Stimulated activated CD4-positive, alpha-beta T cell treated with anti-CD3 and anti-CD28 coated beads, TNF-alpha, amount 100 ng/mL, for 4 hours (primary cell): ENCODE measurements at regions not wholly inside any gene's neighbourhood (a gene's known extent, or its start where the extent isn't known, plus 50 kb on each side); places are given as distances from the start of the nearest gene placed in this dataset.
A peak's percentile ranks its signal among the peaks of the same experiment; 100 is the strongest.

Experiments used
- DNase-seq, 3 experiments: peaks; one replicate each; pipeline ENCODE4 v3.0.0-alpha.2; 2020; ENCODE audit warnings: low read depth in 3 of 3

DNA sequence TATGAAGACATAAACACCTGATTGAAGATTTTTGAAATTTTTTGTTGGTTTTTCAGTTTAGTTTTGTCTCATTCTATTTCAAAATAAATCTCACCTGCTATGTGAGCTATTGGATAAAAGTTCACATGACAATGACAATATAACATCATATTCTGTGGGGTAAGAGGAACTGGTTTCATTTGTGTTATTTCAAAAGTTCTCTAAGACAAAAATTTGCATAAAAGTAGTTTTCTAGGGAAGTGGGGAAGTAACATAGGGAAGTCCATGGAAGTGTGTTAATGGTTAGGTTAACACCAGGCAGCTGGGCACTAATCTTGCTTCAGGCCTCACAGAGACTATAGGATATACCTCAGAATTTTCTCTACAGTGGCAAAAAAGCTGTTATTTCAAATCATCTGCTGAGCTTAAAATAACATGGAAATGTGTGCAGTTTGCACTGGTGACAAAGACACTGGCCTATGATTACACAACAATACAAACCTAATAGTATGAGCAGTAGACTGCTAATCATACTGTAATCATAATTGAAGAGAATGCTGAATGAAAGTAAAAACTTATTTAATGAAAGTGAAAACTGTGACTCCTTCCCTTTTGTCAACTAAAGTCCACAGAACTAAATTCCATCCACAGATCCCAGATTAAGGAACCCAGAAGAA lies 710.6 kb upstream of the TMEM132C start:
- DNase-seq: no peak

DNA sequence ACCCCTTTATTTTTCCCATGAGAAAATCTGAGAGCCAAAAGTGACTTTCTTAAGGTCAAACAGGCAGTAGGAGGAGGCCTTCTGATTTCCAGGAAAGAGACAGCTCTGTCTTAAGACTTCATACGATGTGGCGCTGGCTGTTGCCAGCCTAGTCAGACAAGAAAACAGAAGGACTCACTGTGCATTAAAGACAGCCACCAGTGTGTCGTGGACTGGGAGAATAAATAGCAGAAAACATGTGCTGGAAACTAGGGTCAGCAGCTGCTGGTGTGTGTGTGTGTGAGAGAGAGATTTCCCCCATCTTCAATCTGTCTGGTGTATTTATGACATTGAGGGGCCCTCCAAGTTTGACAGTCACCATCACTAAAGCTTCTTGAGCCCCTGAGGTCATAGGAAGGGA lies 708.6 kb upstream of the TMEM132C start:
- DNase-seq: no peak

DNA sequence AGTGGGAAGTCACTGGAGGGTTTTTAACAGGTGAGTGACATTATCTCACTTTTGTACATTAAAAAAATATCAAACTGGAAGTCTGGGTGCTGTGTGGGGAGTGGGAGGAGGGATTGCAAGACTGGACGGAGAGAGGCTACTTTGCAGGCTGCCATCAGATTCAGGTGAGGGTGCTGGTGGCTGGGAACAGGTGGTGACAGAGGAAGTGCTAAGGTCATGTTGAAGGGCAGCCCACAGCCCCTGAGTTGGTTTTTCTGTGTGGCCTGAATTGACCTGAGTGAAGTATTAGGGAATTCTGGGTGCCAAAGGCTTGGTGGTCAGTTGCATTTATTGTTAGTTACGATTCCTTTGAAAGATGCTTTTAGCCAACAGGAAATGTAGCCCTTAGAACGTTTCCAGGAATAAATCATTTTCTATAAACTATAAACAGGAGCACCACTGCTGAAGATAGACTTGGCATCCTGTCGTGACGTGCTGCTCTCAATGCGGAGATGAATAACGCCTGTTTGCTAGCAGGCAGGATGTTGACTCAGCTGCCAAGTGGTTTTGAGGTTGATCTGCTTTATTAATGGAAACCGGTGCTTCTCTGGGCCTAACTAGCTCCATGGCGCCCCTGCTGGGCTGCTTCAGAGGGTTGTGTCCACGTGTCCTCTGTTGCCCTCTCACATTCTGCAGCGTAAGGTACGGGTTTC lies 707.5 kb upstream of the TMEM132C start:
- DNase-seq: peak in 2 of 3 experiments; percentile 2 to 17

DNA sequence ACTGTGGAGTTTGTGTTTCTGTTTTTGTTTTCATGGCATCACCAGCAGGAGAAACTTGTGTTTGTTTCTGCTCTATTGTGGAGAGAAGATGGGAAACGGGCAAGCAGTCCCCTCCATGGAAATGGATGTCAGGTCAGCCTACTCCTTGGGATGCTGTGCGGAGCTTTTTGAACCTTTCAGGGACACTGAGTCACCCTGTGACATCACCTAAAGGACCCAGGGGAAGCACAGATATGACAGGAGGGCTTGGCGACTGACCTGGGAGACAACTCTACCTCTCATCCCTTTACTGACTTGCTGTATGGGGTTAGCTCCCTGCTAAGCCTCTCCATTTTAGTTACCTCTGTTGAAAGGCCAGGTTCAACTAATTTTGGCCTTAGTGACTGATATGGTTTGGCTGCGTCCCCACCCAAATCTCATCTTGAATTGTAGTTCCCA lies 706.9 kb upstream of the TMEM132C start:
- DNase-seq: no peak

DNA sequence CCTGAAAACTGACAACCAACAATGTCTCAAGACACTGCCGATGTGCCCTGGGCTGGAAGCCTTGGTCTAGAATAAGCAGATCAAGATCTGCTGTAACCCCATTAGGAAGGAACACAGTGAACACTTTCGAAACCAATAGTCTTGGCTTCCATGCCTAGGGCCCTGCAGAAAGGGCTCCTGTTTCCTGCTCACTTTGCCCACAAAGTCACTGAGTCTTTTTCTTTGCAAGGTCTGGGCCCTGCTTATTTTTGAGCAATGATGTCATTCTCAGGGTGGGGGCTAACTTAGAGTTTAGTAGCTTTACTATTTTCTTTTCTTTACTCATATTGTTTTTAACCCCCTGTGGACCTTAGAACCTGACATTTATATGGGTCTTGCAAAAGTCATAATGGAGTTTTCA lies 704.2 kb upstream of the TMEM132C start:
- DNase-seq: no peak

DNA sequence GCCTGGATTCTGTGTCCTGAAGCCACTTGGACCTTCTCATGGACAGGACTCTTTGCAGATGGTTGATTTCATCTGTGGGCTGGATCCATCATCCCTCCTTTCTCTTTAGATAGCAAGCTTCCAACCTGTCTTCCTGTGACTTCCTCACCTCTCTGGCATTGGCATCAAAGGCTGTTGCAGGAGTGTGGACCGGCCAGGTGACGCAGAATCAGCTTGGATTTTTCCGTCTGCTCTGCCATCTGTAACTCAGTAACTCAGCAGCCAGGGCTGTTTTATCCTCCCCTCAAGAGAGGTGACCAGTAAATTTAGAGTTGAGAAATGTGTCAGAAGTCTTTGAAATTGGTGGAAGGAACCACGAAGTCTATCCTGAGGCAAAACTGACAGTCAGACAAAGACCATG lies 701.7 kb upstream of the TMEM132C start:
- no peak for DNase-seq

DNA sequence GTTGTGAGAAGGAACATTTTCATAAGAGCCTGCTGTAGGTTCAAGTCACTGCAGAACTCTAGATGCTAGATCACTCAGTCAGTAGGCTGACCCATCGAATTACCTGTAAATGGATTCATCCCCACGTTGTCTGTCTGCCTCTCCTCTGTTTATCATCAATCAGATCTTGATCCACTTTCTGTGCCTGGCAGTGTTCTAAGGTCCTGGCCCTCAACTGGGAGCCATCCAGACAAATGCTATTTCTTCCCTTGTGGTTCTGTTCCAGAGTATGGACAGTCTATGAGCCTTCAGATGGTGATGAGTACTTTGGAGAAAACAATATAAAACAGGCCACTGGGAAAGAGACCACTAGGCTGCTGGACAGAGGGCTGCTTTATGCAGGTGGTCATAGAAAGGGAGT lies 699.4 kb upstream of the TMEM132C start:
- no peak for DNase-seq

DNA sequence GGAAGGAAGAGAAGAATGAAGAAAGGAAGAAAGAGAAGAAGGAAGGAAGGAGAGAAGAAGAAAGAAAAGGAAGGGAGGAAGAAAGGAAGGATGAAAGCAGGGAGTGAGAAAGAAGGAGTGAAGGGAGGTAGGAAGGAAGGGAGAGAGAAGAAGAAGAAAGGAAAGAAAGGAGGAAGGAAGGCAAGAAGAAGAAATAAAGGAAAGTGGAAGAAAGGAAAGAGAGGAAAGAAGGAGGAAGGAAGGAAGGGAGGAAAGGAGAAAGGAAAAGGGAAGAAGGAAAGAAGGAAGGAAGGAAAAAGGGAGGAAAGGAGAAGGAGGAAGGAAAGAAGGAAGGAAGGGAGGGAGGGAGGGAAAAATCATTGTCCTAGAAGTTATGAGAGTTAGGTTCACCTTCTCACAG lies 696.6 kb upstream of the TMEM132C start:
- no peak for DNase-seq

DNA sequence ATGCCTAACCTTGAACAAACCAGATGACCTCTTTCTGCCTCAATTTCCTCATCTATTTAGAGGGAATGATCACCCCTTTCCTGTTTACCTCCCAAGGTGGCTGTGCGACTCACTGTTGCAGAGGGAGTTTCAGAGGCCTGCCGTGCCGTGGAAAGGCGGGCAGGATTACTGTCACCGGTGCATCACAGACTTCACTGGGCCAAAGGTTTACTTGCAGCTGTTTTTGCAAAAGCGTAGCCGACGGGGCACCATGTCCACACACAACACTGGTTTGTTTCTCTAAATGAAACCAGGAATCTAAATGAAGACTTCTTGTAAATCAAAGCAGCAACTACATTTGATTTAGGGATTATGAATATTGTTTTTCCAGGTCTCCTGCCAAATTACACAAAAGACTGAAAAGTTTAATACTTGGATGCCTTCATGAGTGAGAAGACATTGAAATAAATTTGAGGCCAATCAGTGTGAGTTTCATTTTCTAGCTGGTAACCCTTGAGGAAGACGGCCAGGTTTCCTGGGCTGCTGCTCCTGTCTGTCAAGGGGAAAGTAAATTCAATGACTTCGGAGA lies 696.1 kb upstream of the TMEM132C start:
- DNase-seq: no peak

DNA sequence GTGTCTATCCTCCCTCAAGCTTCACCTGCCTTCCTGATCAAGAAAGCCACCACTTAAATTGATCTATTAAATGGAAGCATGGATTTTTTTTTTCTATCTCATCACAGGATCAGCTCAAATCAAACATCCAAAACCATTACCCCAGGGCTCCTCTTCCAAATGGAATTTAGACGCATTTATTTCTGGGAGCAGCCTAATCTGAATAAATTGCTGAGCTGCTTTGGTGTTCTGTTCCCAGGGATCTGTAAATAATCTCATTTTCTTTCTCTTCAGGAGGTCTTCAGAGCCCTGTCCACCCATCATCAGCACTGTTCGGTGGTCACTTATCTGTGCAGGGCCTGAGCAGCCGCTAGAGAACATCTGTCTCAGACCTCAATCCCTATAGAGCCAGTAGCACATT lies 695.4 kb upstream of the TMEM132C start:
- no peak for DNase-seq

DNA sequence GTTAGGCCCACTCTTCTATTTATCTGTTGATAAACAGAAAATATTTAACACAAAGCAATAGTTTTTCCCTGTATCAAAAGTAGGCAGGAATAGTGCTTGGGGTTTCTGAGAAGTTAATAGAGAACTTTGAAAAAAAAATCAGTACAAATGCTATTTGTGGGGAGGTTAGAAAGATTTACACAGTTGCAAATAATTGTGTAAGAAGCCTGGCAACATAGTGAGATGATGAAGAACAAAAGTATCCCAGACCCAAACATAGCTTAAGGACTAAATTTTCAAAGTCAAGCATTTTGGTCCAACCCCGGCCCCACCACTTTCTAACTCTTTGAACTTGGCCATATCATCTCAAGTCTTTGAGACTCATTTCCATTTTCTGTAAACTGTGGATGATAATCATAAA lies 687.5 kb upstream of the TMEM132C start:
- no peak for DNase-seq

DNA sequence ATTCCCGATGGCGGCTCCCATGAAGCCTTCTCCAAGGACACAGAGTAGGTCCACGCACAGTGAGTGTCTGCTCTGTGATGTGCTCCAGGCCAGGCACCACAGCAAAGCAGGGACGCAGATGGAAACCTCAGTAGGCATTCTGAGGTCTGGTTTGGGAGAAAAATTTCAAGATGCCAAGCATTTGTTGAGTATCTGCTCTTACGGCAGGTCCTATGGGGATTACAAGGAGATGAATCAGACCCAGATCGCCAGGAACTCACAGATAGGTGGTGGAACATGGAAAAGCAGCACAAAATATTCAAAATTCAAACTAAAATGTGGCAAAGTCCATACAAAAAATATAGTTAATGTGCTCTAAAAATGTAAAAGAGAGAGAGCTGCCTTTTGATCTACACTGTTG lies 684.9 kb upstream of the TMEM132C start:
- DNase-seq: no peak

DNA sequence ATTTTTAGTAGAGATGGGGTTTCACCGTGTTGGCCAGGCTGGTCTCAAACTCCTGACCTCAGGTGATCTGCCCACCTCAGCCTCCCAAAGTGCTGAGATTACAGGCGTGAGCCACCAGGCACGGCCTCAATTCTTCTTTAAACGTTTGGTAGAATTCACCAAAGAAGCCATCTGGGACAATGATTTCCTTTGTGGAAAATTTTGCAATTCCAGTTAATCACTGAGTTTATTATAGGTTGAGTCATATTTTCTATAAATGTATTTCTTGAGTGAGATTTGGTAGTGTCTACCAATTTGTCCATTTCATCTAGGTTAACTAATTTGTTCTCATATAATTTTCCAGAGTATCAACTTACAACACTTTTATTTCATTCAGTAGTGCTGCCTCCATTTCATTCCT lies 683.9 kb upstream of the TMEM132C start:
- DNase-seq: no peak

DNA sequence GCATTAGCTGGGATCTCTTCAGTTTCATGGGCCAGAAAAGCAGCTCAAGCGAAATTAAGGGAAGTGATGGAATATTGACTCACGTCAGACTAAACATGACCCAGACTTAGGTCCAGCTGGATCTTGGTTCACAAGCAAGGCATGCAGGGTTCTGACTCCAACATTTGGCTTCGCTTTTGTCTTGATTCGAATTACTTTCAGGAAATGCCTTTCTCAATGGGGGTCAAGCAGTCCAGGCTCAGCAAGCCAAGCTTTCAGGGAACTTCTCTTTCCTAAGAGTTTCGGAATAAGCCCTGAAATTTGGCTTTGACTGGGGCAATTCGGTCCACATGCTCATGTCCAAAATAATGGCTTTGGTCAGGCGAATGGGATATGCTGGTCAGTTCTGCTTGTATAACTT lies 678.7 kb upstream of the TMEM132C start:
- DNase-seq: no peak

DNA sequence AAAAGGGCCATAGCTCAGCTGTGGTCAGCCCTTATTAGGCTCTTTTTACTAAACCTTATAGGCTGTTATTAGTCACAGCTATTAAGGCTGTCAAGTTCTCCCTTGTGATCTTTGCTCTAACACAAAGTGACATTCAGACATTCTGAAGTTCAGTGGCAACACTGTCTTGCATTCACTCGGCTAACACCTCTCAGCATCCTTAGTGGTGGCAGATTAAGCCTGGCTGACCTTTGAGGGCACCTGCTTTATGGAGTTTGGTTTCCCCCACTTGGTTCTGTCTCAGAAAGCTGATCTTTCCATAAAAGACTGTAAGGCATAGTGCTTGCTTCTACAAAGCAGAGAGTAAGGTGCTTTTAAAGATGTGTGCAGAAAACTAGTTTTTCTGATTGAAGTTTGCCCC lies 677.4 kb upstream of the TMEM132C start:
- no peak for DNase-seq

DNA sequence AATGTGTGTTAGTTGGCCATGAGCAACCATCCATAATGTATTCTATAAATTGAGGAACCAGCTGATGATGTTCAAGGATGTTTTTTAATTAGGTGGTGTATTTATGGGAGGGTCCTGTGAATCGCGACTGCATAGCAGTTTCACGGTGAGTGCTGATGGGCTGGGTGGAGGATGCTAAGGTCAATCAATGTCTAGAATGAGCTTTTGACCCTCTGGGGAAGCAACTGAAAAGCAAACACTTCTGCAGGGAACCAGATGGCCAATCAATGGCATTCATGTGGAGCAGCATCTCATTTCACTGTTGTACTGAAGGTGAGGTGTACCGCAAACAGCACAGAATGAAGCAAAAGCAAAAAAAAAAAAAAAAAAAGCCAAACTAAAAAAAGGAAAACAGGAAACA lies 676.1 kb upstream of the TMEM132C start:
- no peak for DNase-seq

DNA sequence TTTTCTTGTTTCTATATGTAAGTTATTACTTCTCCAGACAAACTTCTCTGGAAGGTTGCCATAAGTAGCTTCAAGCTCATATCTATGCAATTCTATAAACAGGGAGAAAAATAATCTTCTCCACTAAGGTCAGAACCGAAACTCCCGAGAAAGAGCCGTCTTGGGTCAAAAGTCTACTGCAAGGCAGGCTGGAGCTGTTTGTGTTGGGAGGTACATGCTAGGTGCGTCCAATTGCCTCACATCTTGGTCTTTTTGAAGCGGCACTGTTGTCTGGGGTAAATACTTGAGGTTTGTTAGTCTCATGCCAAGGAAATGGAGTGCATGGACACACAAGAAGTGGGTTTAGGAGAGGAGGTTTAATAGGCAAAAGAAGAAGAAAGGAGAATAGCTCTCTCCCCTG lies 674.7 kb upstream of the TMEM132C start:
- no peak for DNase-seq

DNA sequence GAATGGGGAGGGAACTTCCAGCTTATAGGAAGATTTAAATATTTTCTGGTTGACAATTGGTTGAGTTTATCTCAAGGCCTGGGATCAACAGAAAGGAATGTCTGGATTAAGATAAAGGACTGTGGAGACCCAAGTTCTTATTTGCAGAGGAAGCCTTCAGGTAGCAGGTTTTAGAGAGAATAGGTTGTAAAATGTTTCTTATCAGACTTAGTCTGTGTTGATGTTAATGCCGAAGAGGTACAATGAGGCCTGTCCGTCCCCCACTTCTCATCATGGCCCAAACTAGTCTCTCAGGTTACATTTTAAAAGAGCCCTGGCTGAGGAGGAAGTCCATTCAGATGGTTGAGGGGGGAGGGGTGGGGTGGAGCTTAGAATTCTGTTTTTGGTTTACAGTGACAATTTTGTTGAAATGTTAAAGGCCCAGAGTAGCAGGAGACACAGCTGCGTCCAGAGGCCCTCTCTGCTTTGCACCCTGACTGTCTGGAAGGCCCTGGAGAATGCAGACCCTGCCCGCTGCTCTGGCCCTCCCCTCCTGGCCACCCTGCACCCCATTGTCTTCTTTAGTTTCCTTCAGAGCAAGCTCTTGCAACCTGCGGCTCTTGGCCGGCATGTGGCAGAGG lies 672.5 kb upstream of the TMEM132C start:
- DNase-seq: no peak

DNA sequence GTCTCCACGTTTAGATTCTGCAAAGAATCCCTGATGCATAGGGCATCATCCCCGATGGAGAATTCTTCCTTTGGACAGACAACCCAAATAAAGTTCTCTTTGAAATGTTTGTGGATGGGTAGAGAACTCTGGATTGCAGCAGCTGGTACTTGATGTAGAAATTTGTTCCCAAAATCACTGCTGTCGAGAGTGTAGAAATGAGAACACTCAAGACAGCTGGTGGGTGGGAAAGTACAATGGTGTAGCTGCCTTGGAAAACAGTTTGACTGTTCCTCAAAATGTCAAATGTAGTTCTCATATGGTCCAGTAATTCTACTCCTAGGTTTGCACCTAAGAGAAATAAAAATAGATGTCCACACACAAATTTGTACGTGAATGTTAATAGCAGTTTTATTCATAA lies 671.5 kb upstream of the TMEM132C start:
- DNase-seq: no peak

DNA sequence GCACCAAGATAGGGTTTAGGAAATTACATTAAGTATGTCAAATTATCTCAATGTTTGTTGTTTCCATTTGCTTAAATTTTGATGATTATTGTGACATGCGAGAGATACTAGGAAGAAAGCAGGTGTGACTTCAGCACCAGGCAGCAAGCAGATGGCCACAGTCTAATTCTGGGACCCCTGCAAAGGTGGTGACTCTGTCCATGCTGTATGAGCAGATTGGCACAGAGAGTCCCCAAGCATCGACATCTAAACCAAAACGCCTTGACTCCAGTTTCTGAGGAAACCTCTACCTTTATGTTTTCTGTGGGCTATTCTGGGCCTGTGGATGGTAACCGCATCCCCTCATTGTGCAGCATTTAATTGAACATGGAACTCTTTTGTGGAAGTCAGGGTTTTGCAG lies 670.1 kb upstream of the TMEM132C start:
- DNase-seq: no peak

DNA sequence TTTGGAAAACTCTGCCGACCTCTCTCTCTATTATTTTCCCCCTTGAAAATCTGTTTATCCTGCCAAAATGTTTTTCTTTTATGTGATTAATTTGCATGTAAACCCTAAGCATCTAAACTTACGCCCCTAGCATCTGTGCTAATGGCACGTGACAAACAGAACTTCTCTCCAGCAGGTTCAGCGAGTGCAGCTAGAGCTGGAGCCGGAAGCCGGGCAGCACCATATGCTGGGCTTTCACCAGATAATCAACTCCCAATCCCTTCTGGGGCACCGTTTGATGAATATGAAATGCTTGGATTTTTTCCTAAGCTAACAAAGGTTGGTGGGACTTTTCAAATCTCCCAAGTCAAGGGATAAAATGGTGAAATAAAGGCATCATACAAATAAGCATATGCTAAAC lies 667.5 kb upstream of the TMEM132C start:
- DNase-seq: no peak

DNA sequence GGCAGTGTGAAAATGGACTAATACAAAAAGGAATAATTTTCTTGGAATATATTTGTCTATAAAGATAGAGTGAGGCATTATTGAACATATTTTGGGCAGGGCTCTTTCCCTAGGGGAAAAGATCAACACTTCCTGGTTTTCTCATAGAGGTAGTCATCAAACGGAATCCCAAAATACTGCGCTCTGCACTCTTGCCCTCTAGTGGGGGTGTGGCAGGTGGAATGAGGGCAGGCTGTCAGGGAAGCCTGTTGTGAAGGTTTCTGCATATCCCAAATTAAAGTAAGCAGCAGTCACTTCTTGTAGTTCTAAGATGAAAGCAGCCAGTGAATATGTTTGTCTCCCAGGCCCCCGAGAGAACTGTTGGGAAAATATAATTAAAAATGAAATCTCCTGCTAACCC lies 666.8 kb upstream of the TMEM132C start:
- DNase-seq: no peak

DNA sequence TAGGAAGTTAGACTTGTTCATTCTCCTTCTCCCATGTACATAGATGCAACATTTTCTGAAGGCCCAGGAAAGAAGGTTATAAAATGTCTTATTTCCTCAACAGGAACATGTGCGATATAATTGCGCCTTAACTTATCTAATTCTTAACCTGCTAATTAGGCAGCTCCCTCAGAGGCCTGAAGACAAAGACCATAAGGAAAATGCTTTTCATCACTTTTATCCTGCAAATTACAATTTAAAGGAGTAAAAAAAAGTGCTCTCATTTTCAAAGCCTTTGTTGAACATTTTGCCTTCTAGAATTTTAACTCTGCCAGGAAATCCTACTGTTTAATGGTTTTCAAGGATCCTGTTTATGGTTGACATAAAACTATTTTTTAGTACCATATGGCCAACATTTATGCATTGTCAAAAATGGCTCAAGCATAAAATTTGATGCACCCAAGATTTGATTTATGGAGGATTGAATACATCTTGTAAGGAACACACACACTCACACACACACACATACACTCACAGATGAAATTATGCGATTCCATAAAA lies 660.4 kb upstream of the TMEM132C start:
- no peak for DNase-seq
